GM13977 (cell line): ENCODE measurements at regions not wholly inside any gene's neighbourhood (a gene's known extent, or its start where the extent isn't known, plus 50 kb on each side); places are given as distances from the start of the nearest gene placed in this dataset.

Experiments used
- DNase-seq: peaks from one replicate; pipeline ENCODE4 v3.0.0; 2012; ENCODE audit warnings: low spot score
- CTCF ChIP-seq: IDR thresholded peaks from 2 replicates; pipeline ENCODE4 v1.5.1; 2012; ENCODE audit warnings: mild to moderate bottlenecking, control low read depth; ENCODE audit not compliant: insufficient read depth; ENCODE audit errors: extremely low read depth, missing control alignments
- in situ Hi-C: fragments of 300-500 bp; cut with MboI; formaldehyde crosslinking; loops from one replicate; pipeline ENCODE4 v1.12.0; 2022; ENCODE audit warnings: low sequenced_read_pairs, low pct_unique_long_range_greater_than_20kb, mixed read lengths, inconsistent platforms; ENCODE audit not compliant: unreplicated experiment

DNA sequence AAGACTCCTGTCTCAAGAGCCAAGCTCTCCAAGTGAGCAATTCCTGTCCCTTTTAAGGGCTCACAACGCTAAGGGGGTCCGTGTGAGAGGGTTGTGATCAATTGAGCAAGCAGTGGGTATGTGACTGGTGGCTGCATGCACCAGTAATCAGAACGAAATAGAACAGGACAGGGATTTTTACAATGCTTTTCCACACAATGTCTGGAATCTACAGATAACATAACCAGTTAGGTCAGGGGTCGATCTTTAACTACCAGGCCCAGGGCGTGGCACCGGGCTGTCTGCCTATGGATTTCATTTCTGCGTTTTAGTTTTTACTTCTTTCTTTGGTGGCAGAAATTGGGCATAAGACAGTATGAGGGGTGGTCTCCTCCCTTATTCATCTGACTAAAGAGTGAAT lies 54.9 kb upstream of the SP4 start:
- no peak for TF ChIP-seq CTCF
- DNase-seq, result no peak
- in situ Hi-C loops, result no loop called here

- no peak for DNase-seq
- no peak for TF ChIP-seq CTCF
Measured at GRCh38 chr7:21374134-21374533, 53.7 kb upstream of the SP4 start.

GRCh38 chr7:21377545-21377944 lies 50.3 kb upstream of the SP4 start:
- in situ Hi-C loops, result no loop called here

More at GRCh38 chr7:21374134-21374533, 53.7 kb upstream of the SP4 start:
- in situ Hi-C loops, result no loop called here

More at GRCh38 chr7:21377545-21377944, 50.3 kb upstream of the SP4 start:
- no peak for TF ChIP-seq CTCF
- no peak for DNase-seq
